Astrocyte (in vitro differentiated cells and primary cell): ENCODE measurements at regions not wholly inside any gene's neighbourhood (a gene's known extent, or its start where the extent isn't known, plus 50 kb on each side); places are given as distances from the start of the nearest gene placed in this dataset.
"Not testable (repeated sequence)": the region's sequence is repeated elsewhere in the genome, so short reads cannot be mapped to it uniquely, and the experiment has no call there.

Source experiments
- DNase-seq: peaks from one replicate; pipeline ENCODE4 v3.0.0-alpha.2; 2010; ENCODE audit warnings: low read depth
- FAIRE-seq: peaks from 2 replicates; lab custom pipeline; 2011; peaks lifted over from hg19 to GRCh38; lab: Jason Lieb, UNC
- H2AFZ ChIP-seq: 2 replicates; pipeline ENCODE4 v1.6.0; 2012; ENCODE audit warnings: low read depth, low read length, inconsistent platforms
- H3K27ac ChIP-seq: 2 replicates; pipeline ENCODE4 v1.5.1; 2011; ENCODE audit warnings: low read depth, low read length, inconsistent platforms
- H3K27me3 ChIP-seq: 2 replicates; pipeline ENCODE4 v1.6.0; 2011; ENCODE audit warnings: low read length, inconsistent platforms; ENCODE audit not compliant: insufficient read depth
- H3K36me3 ChIP-seq: 2 replicates; pipeline ENCODE4 v1.5.1; 2011; ENCODE audit warnings: low read length, inconsistent platforms; ENCODE audit not compliant: insufficient read depth
- H3K4me1 ChIP-seq: 2 replicates; pipeline ENCODE4 v1.5.1; 2011; ENCODE audit warnings: low read length, inconsistent platforms; ENCODE audit not compliant: insufficient read depth
- H3K4me2 ChIP-seq: 2 replicates; pipeline ENCODE4 v1.6.0; 2012; ENCODE audit warnings: low read length, inconsistent platforms
- H3K4me3 ChIP-seq: 2 replicates; pipeline ENCODE4 v1.5.1; 2011; ENCODE audit warnings: low read depth, mild to moderate bottlenecking, low read length, inconsistent platforms; ENCODE audit not compliant: insufficient read depth
- H3K79me2 ChIP-seq: 2 replicates; pipeline ENCODE4 v1.6.0; 2012; ENCODE audit warnings: mild to moderate bottlenecking, low read length, inconsistent platforms; ENCODE audit not compliant: insufficient read depth
- H3K9ac ChIP-seq: 2 replicates; pipeline ENCODE4 v1.6.0; 2012; ENCODE audit warnings: mild to moderate bottlenecking, low read length, inconsistent platforms
- H3K9me3 ChIP-seq: 2 replicates; pipeline ENCODE4 v1.5.1; 2012; ENCODE audit warnings: low read depth, mild to moderate bottlenecking, low read length, inconsistent platforms; ENCODE audit not compliant: insufficient read depth
- H4K20me1 ChIP-seq: 2 replicates; pipeline ENCODE4 v1.6.0; 2012; ENCODE audit warnings: low read length, inconsistent platforms; ENCODE audit not compliant: insufficient read depth
- H3K27ac Mint-ChIP-seq: one replicate; pipeline ENCODE4 v1.8.0; 2021; ENCODE audit warnings: mild to moderate bottlenecking, mixed read lengths; ENCODE audit not compliant: unreplicated experiment
- H3K27me3 Mint-ChIP-seq: one replicate; pipeline ENCODE4 v1.8.0; 2021; ENCODE audit warnings: low read depth, mixed read lengths; ENCODE audit not compliant: unreplicated experiment
- H3K36me3 Mint-ChIP-seq: one replicate; pipeline ENCODE4 v1.8.0; 2021; ENCODE audit warnings: low read depth, mixed read lengths; ENCODE audit not compliant: unreplicated experiment
- H3K4me1 Mint-ChIP-seq: one replicate; pipeline ENCODE4 v1.8.0; 2021; ENCODE audit warnings: low read depth, mixed read lengths; ENCODE audit not compliant: unreplicated experiment
- H3K4me3 Mint-ChIP-seq: one replicate; pipeline ENCODE4 v1.8.0; 2021; ENCODE audit warnings: mild to moderate bottlenecking, moderate library complexity, mixed read lengths; ENCODE audit not compliant: unreplicated experiment
- H3K9me3 Mint-ChIP-seq: one replicate; pipeline ENCODE4 v1.8.0; 2021; ENCODE audit warnings: mild to moderate bottlenecking, mixed read lengths; ENCODE audit not compliant: unreplicated experiment

DNA sequence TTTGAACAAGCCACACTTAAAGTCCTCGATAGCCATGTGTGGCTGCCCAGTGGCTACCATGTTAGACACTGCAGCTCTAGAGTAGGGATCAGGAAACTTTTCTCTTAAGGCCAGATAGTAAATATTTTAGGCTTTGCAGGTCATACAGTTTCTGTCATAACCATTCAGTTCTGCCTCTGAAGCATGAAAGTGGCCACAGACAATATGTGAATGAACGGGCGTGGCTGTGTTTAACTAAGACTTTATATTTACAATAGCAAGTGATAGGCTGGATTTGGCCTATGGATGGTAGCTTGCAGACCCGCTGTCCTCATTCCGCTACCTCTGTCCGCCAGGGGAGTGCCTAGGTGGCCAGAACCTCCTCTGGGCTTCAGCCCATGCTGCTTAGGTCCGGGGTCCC lies 204.6 kb downstream of the LIPI start:
- H3K4me1 Mint-ChIP-seq, H3K9ac ChIP-seq, H2AFZ ChIP-seq, H3K9me3 ChIP-seq, H3K4me3 ChIP-seq, H3K27ac Mint-ChIP-seq, FAIRE-seq, H3K4me1 ChIP-seq, H4K20me1 ChIP-seq, H3K27ac ChIP-seq, H3K36me3 Mint-ChIP-seq, H3K79me2 ChIP-seq, H3K4me3 Mint-ChIP-seq, DNase-seq, H3K9me3 Mint-ChIP-seq, H3K36me3 ChIP-seq, H3K27me3 ChIP-seq, H3K4me2 ChIP-seq, H3K27me3 Mint-ChIP-seq: not testable (repeated sequence)

- H3K9me3 ChIP-seq, FAIRE-seq, H3K4me1 Mint-ChIP-seq, H3K4me1 ChIP-seq, H3K9me3 Mint-ChIP-seq, H4K20me1 ChIP-seq, H3K4me3 Mint-ChIP-seq, H3K4me2 ChIP-seq, H3K9ac ChIP-seq, H3K79me2 ChIP-seq, H3K36me3 ChIP-seq, H3K27me3 ChIP-seq, H3K4me3 ChIP-seq, H3K27ac ChIP-seq, H3K36me3 Mint-ChIP-seq, H3K27me3 Mint-ChIP-seq, H3K27ac Mint-ChIP-seq, H2AFZ ChIP-seq, DNase-seq: not testable (repeated sequence)
Measured at GRCh38 chr21:13986996-13987958, 223.5 kb downstream of the LIPI start.

GRCh38 chr21:13985865-13986863 lies 224.6 kb downstream of the LIPI start:
- not testable (repeated sequence) for H3K27ac ChIP-seq, H3K9ac ChIP-seq, H3K4me1 ChIP-seq, H2AFZ ChIP-seq, H3K9me3 Mint-ChIP-seq, H3K27me3 Mint-ChIP-seq, DNase-seq, H4K20me1 ChIP-seq, H3K79me2 ChIP-seq, H3K36me3 ChIP-seq, H3K4me1 Mint-ChIP-seq, FAIRE-seq, H3K36me3 Mint-ChIP-seq, H3K4me3 ChIP-seq, H3K27ac Mint-ChIP-seq, H3K4me2 ChIP-seq, H3K27me3 ChIP-seq, H3K9me3 ChIP-seq, H3K4me3 Mint-ChIP-seq

DNA sequence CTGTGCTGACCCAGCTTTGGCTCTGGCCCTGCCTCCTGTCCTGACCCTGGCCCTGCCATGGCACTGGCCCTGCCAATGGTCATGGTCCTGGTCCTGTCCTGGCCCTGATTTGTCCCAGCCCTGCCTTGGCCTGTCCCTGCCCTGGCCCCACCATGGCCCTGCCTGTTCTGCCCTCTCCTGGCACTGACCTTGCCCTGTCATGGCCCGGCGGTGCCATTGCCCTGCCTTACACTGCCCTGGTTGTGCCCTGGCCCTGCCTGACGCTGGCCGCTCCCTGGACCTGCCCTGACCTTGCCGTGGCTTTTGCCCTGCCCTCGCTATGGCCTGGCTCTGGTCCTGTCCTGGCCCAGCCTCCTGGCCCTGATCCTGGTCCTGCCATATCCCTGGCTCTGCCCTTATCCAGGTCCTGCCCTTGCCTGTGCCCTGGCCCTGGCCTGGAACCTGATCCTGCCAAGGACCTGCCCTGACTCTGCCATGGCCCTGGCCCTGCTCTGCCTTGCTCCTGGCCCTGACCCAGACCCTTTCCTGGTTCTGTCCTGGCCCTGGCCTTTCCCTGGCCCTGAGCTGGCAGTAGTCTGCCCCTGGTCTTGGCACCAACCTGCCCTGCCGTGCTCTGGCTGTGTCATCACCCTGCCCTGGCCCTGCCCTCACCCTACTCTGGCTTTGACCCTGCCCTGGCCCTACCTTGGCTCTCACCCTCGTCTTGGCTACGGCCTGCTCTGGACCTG lies 225.5 kb downstream of the LIPI start:
- H3K79me2 ChIP-seq, FAIRE-seq, H3K36me3 ChIP-seq, H3K4me1 ChIP-seq, H3K4me3 Mint-ChIP-seq, DNase-seq, H3K9me3 ChIP-seq, H4K20me1 ChIP-seq, H3K27me3 Mint-ChIP-seq, H3K27ac ChIP-seq, H3K9ac ChIP-seq, H3K4me3 ChIP-seq, H3K27me3 ChIP-seq, H3K4me1 Mint-ChIP-seq, H3K27ac Mint-ChIP-seq, H2AFZ ChIP-seq, H3K9me3 Mint-ChIP-seq, H3K4me2 ChIP-seq, H3K36me3 Mint-ChIP-seq: not testable (repeated sequence)

DNA sequence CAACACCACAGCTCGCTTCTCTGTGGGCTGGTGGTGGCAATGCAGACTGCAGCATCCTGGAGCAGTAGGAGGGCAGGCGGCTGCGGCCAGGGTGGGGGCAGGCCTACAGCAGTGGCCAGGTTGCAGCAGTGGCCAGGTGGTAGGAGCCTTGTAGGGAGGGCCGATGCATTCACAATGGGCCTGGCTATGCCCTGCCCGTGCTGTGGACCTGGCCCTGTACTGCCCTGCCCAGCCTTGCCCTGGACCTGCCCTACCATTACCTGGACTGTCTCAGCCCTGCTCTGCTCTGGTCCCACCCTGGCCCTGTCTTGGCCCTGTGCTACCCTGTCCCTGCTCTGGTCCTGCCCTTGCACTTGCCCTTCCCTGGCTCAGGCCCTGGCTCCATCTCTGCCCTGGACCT lies 226.0 kb downstream of the LIPI start:
- H3K4me3 Mint-ChIP-seq, DNase-seq, FAIRE-seq, H3K4me2 ChIP-seq, H3K9ac ChIP-seq, H3K79me2 ChIP-seq, H3K36me3 ChIP-seq, H3K9me3 ChIP-seq, H4K20me1 ChIP-seq, H3K27ac Mint-ChIP-seq, H3K27me3 ChIP-seq, H3K4me1 Mint-ChIP-seq, H3K27ac ChIP-seq, H3K9me3 Mint-ChIP-seq, H2AFZ ChIP-seq, H3K4me1 ChIP-seq, H3K4me3 ChIP-seq, H3K36me3 Mint-ChIP-seq, H3K27me3 Mint-ChIP-seq: not testable (repeated sequence)
